ENCODE measurements at regions not wholly inside any gene's neighbourhood (a gene's known extent, or its start where the extent isn't known, plus 50 kb on each side); places are given as distances from the start of the nearest gene placed in this dataset.

GRCh38 chr2:195363496-195363895 is 293.5 kb upstream of the SLC39A10 start:
- Histone ChIP-seq H3K4me3 (ENCODE audit: low read length) (no peak overlapping the region), H3K9ac (ENCODE audit: low read length) (no peak overlapping the region), H3K4me1 (ENCODE audit: control insufficient read depth, insufficient read depth, low read length) (peaks cover 18% of the 10 kb centered on the region), H3K27me3 (replicated peaks; ENCODE audit: control insufficient read depth, insufficient read depth, low read length) (no peaks in the 10 kb centered on the region), H3K9me3 (ENCODE audit: control insufficient read depth, low read length) (no peaks in the 10 kb centered on the region), H3K36me3 (ENCODE audit: control insufficient read depth, insufficient read depth, low read length, severe bottlenecking) (no peaks in the 10 kb centered on the region)
- peak; percentile 46 for DNase-seq (ENCODE audit: low read depth)

GRCh38 chr2:195360242-195360641 is 296.8 kb upstream of the SLC39A10 start:
- no peak overlapping the region for H3K4me3 ChIP-seq (ENCODE audit: low read length)
- DNase-seq (ENCODE audit: low read depth): no peak
- H3K36me3 ChIP-seq (ENCODE audit: control insufficient read depth, insufficient read depth, low read length, severe bottlenecking): no peaks in the 10 kb centered on the region
- H3K9ac ChIP-seq (ENCODE audit: low read length): no peak overlapping the region
- peaks cover 19% of the 10 kb centered on the region for H3K4me1 ChIP-seq (ENCODE audit: control insufficient read depth, insufficient read depth, low read length)
- no peaks in the 10 kb centered on the region for H3K9me3 ChIP-seq (ENCODE audit: control insufficient read depth, low read length)
- no peaks in the 10 kb centered on the region for H3K27me3 ChIP-seq (replicated peaks; ENCODE audit: control insufficient read depth, insufficient read depth, low read length)

- no peaks in the 10 kb centered on the region for H3K27me3 ChIP-seq (replicated peaks; ENCODE audit: control insufficient read depth, insufficient read depth, low read length)
- DNase-seq (ENCODE audit: low read depth): no peak
- H3K9me3 ChIP-seq (ENCODE audit: control insufficient read depth, low read length): no peaks in the 10 kb centered on the region
- no peaks in the 10 kb centered on the region for H3K36me3 ChIP-seq (ENCODE audit: control insufficient read depth, insufficient read depth, low read length, severe bottlenecking)
- H3K9ac ChIP-seq (ENCODE audit: low read length): peak overlapping the region; percentile 26
- H3K4me1 ChIP-seq (ENCODE audit: control insufficient read depth, insufficient read depth, low read length): peaks cover 13% of the 10 kb centered on the region
- H3K4me3 ChIP-seq (ENCODE audit: low read length): peak overlapping the region; percentile 33
These were observed 297.8 kb upstream of the SLC39A10 start for GRCh38 chr2:195359043-195359735.

- Histone ChIP-seq H3K4me3 (ENCODE audit: low read length) (no peak overlapping the region), H3K9ac (ENCODE audit: low read length) (no peak overlapping the region), H3K27me3 (replicated peaks; ENCODE audit: control insufficient read depth, insufficient read depth, low read length) (no peaks in the 10 kb centered on the region), H3K9me3 (ENCODE audit: control insufficient read depth, low read length) (no peaks in the 10 kb centered on the region), H3K36me3 (ENCODE audit: control insufficient read depth, insufficient read depth, low read length, severe bottlenecking) (no peaks in the 10 kb centered on the region), H3K4me1 (ENCODE audit: control insufficient read depth, insufficient read depth, low read length) (peaks cover 2% of the 10 kb centered on the region)
- DNase-seq (ENCODE audit: low read depth): no peak
These were observed 300.0 kb upstream of the SLC39A10 start for GRCh38 chr2:195356920-195357440.

- peak; percentile 45 for DNase-seq (ENCODE audit: low read depth)
- H3K9ac ChIP-seq (ENCODE audit: low read length): no peak overlapping the region
- H3K27me3 ChIP-seq (replicated peaks; ENCODE audit: control insufficient read depth, insufficient read depth, low read length): no peaks in the 10 kb centered on the region
- no peak overlapping the region for H3K4me3 ChIP-seq (ENCODE audit: low read length)
- H3K4me1 ChIP-seq (ENCODE audit: control insufficient read depth, insufficient read depth, low read length): peaks cover 2% of the 10 kb centered on the region
- no peaks in the 10 kb centered on the region for H3K36me3 ChIP-seq (ENCODE audit: control insufficient read depth, insufficient read depth, low read length, severe bottlenecking)
- no peaks in the 10 kb centered on the region for H3K9me3 ChIP-seq (ENCODE audit: control insufficient read depth, low read length)
These were observed 301.0 kb upstream of the SLC39A10 start for GRCh38 chr2:195356026-195356425.

GRCh38 chr2:195352581-195352980 is 304.4 kb upstream of the SLC39A10 start:
- H3K4me3 ChIP-seq (ENCODE audit: low read length): no peak overlapping the region
- DNase-seq (ENCODE audit: low read depth): no peak

GRCh38 chr2:195343942-195344530 is 313.0 kb upstream of the SLC39A10 start:
- Histone ChIP-seq H3K4me1 (ENCODE audit: control insufficient read depth, insufficient read depth, low read length) (no peaks in the 10 kb centered on the region), H3K9ac (ENCODE audit: low read length) (no peak overlapping the region), H3K27me3 (replicated peaks; ENCODE audit: control insufficient read depth, insufficient read depth, low read length) (no peaks in the 10 kb centered on the region), H3K4me3 (ENCODE audit: low read length) (no peak overlapping the region), H3K36me3 (ENCODE audit: control insufficient read depth, insufficient read depth, low read length, severe bottlenecking) (no peaks in the 10 kb centered on the region), H3K9me3 (ENCODE audit: control insufficient read depth, low read length) (no peaks in the 10 kb centered on the region)
- peak; percentile 60 for DNase-seq (ENCODE audit: low read depth)

More at GRCh38 chr2:195352581-195352980, 304.4 kb upstream of the SLC39A10 start:
- Histone ChIP-seq H3K9ac (ENCODE audit: low read length) (no peak overlapping the region), H3K36me3 (ENCODE audit: control insufficient read depth, insufficient read depth, low read length, severe bottlenecking) (no peaks in the 10 kb centered on the region), H3K4me1 (ENCODE audit: control insufficient read depth, insufficient read depth, low read length) (no peaks in the 10 kb centered on the region), H3K27me3 (replicated peaks; ENCODE audit: control insufficient read depth, insufficient read depth, low read length) (no peaks in the 10 kb centered on the region), H3K9me3 (ENCODE audit: control insufficient read depth, low read length) (no peaks in the 10 kb centered on the region)

- no peak overlapping the region for H3K4me3 ChIP-seq (ENCODE audit: low read length)
- no peak for DNase-seq (ENCODE audit: low read depth)
These were observed 313.5 kb upstream of the SLC39A10 start for GRCh38 chr2:195343540-195343939.

GRCh38 chr2:195342061-195342460 is 315.0 kb upstream of the SLC39A10 start:
- H3K36me3 ChIP-seq (ENCODE audit: control insufficient read depth, insufficient read depth, low read length, severe bottlenecking): no peaks in the 10 kb centered on the region
- no peak overlapping the region for H3K4me3 ChIP-seq (ENCODE audit: low read length)
- H3K27me3 ChIP-seq (replicated peaks; ENCODE audit: control insufficient read depth, insufficient read depth, low read length): no peaks in the 10 kb centered on the region
- DNase-seq (ENCODE audit: low read depth): no peak
- no peaks in the 10 kb centered on the region for H3K9me3 ChIP-seq (ENCODE audit: control insufficient read depth, low read length)
- no peak overlapping the region for H3K9ac ChIP-seq (ENCODE audit: low read length)
- no peaks in the 10 kb centered on the region for H3K4me1 ChIP-seq (ENCODE audit: control insufficient read depth, insufficient read depth, low read length)

More at GRCh38 chr2:195343540-195343939, 313.5 kb upstream of the SLC39A10 start:
- Histone ChIP-seq H3K36me3 (ENCODE audit: control insufficient read depth, insufficient read depth, low read length, severe bottlenecking) (no peaks in the 10 kb centered on the region), H3K27me3 (replicated peaks; ENCODE audit: control insufficient read depth, insufficient read depth, low read length) (no peaks in the 10 kb centered on the region), H3K9me3 (ENCODE audit: control insufficient read depth, low read length) (no peaks in the 10 kb centered on the region), H3K4me1 (ENCODE audit: control insufficient read depth, insufficient read depth, low read length) (no peaks in the 10 kb centered on the region), H3K9ac (ENCODE audit: low read length) (no peak overlapping the region)

- no peak for DNase-seq (ENCODE audit: low read depth)
- Histone ChIP-seq H3K4me1 (ENCODE audit: control insufficient read depth, insufficient read depth, low read length) (no peaks in the 10 kb centered on the region), H3K9me3 (ENCODE audit: control insufficient read depth, low read length) (no peaks in the 10 kb centered on the region), H3K9ac (ENCODE audit: low read length) (no peak overlapping the region), H3K4me3 (ENCODE audit: low read length) (no peak overlapping the region), H3K27me3 (replicated peaks; ENCODE audit: control insufficient read depth, insufficient read depth, low read length) (no peaks in the 10 kb centered on the region), H3K36me3 (ENCODE audit: control insufficient read depth, insufficient read depth, low read length, severe bottlenecking) (no peaks in the 10 kb centered on the region)
These were observed 318.2 kb upstream of the SLC39A10 start for GRCh38 chr2:195338856-195339255.

- Histone ChIP-seq H3K9ac (ENCODE audit: low read length) (no peak overlapping the region), H3K27me3 (replicated peaks; ENCODE audit: control insufficient read depth, insufficient read depth, low read length) (no peaks in the 10 kb centered on the region), H3K36me3 (ENCODE audit: control insufficient read depth, insufficient read depth, low read length, severe bottlenecking) (no peaks in the 10 kb centered on the region), H3K9me3 (ENCODE audit: control insufficient read depth, low read length) (no peaks in the 10 kb centered on the region), H3K4me1 (ENCODE audit: control insufficient read depth, insufficient read depth, low read length) (no peaks in the 10 kb centered on the region), H3K4me3 (ENCODE audit: low read length) (no peak overlapping the region)
- DNase-seq (ENCODE audit: low read depth): no peak
These were observed 319.4 kb upstream of the SLC39A10 start for GRCh38 chr2:195337597-195337996.
